ENCODE measurements at regions not wholly inside any gene's neighbourhood (a gene's known extent, or its start where the extent isn't known, plus 50 kb on each side); places are given as distances from the start of the nearest gene placed in this dataset.

- no peak overlapping the region for H3K4me3 ChIP-seq (ENCODE audit: low read length)
- H3K9me3 ChIP-seq (ENCODE audit: low read length): no peaks in the 10 kb centered on the region
- no peak for ATAC-seq
- ChIA-PET POLR2A (ENCODE audit: unreplicated experiment) (no interaction called here), CTCF (no interaction called here)
- TF ChIP-seq CTCF (conservative IDR thresholded peaks at IDR 0.05; ENCODE audit: low read depth, low read length) (no peak), EZH2 (IDR thresholded peaks at IDR 0.05; ENCODE audit: low read length, unreplicated experiment) (no peak), EZH2phosphoT487 (IDR thresholded peaks at IDR 0.05; ENCODE audit: borderline replicate concordance, low read length) (no peak)
- no peaks in the 10 kb centered on the region for H3K9me2 ChIP-seq (replicated peaks; ENCODE audit: low read length)
- H3K27me3 ChIP-seq (ENCODE audit: low read length): no peaks in the 10 kb centered on the region
- no TSS peak for BruUV-seq (replicated peaks)
- no peaks in the 10 kb centered on the region for H3F3A ChIP-seq (ENCODE audit: low read length, unreplicated experiment)
- no peak overlapping the region for H3K9ac ChIP-seq (ENCODE audit: low read length)
- no peak for DNase-seq
- no peaks in the 10 kb centered on the region for H3K79me2 ChIP-seq (ENCODE audit: low read length)
- H3K4me1 ChIP-seq (ENCODE audit: insufficient read depth, low read length): peaks cover 3% of the 10 kb centered on the region; the same call in 1 of the 2 replicates
- intact Hi-C loops (cut with micrococcal nuclease): no loop called here
- no peaks in the 10 kb centered on the region for H3K36me3 ChIP-seq (ENCODE audit: low read depth, low read length)
- no peak overlapping the region for H3K4me2 ChIP-seq (ENCODE audit: low read length)
- no peak overlapping the region for H3K27ac ChIP-seq (ENCODE audit: low read length)
- no peak overlapping the region for H2AFZ ChIP-seq (ENCODE audit: low read length)
- no peaks in the 10 kb centered on the region for H4K20me1 ChIP-seq (ENCODE audit: low read length)
Observed at GRCh38 chr3:161602475-161602874, 105.9 kb downstream of the OTOL1 start.

- H3K27ac ChIP-seq (ENCODE audit: low read length): no peak overlapping the region
- no peaks in the 10 kb centered on the region for H4K20me1 ChIP-seq (ENCODE audit: low read length)
- CTCF ChIA-PET: no interaction called here
- H3K9ac ChIP-seq (ENCODE audit: low read length): no peak overlapping the region
- POLR2A ChIA-PET (ENCODE audit: unreplicated experiment): no interaction called here
- TF ChIP-seq CTCF (conservative IDR thresholded peaks at IDR 0.05; ENCODE audit: low read depth, low read length) (no peak), EZH2 (IDR thresholded peaks at IDR 0.05; ENCODE audit: low read length, unreplicated experiment) (no peak)
- BruUV-seq (replicated peaks): no TSS peak
- H3K4me2 ChIP-seq (ENCODE audit: low read length): no peak overlapping the region
- H3K36me3 ChIP-seq (ENCODE audit: low read depth, low read length): no peaks in the 10 kb centered on the region
- H3K9me2 ChIP-seq (replicated peaks; ENCODE audit: low read length): no peaks in the 10 kb centered on the region
- no peaks in the 10 kb centered on the region for H3F3A ChIP-seq (ENCODE audit: low read length, unreplicated experiment)
- H3K4me1 ChIP-seq (ENCODE audit: insufficient read depth, low read length): peaks cover 3% of the 10 kb centered on the region; the same call in 1 of the 2 replicates
- no peaks in the 10 kb centered on the region for H3K9me3 ChIP-seq (ENCODE audit: low read length)
- no peaks in the 10 kb centered on the region for H3K79me2 ChIP-seq (ENCODE audit: low read length)
- DNase-seq (no peak), ATAC-seq (no peak)
- H2AFZ ChIP-seq (ENCODE audit: low read length): no peak overlapping the region
- H3K4me3 ChIP-seq (ENCODE audit: low read length): no peak overlapping the region
- intact Hi-C loops (cut with micrococcal nuclease): no loop called here
- H3K27me3 ChIP-seq (ENCODE audit: low read length): no peaks in the 10 kb centered on the region
Observed at GRCh38 chr3:161602918-161603317, 106.3 kb downstream of the OTOL1 start.

- intact Hi-C loops (cut with micrococcal nuclease): loop anchor here (1.0 kb wide), 1 partner anchor 30 kb away; no protein-coding TSS in a partner anchor
- Histone ChIP-seq H3K27ac (ENCODE audit: low read length) (no peak overlapping the region), H2AFZ (ENCODE audit: low read length) (no peak overlapping the region), H3K36me3 (ENCODE audit: low read depth, low read length) (no peaks in the 10 kb centered on the region), H3K4me3 (ENCODE audit: low read length) (no peak overlapping the region), H4K20me1 (ENCODE audit: low read length) (no peaks in the 10 kb centered on the region), H3K9me2 (replicated peaks; ENCODE audit: low read length) (no peaks in the 10 kb centered on the region), H3F3A (ENCODE audit: low read length, unreplicated experiment) (no peaks in the 10 kb centered on the region), H3K4me2 (ENCODE audit: low read length) (no peak overlapping the region), H3K9ac (ENCODE audit: low read length) (no peak overlapping the region), H3K79me2 (ENCODE audit: low read length) (no peaks in the 10 kb centered on the region), H3K9me3 (ENCODE audit: low read length) (no peaks in the 10 kb centered on the region), H3K27me3 (ENCODE audit: low read length) (no peaks in the 10 kb centered on the region), H3K4me1 (ENCODE audit: insufficient read depth, low read length) (peaks cover 3% of the 10 kb centered on the region; the same call in 1 of the 2 replicates)
- peak; percentile 40 for DNase-seq
- no TSS peak for BruUV-seq (replicated peaks)
- TF ChIP-seq CTCF (conservative IDR thresholded peaks at IDR 0.05; ENCODE audit: low read depth, low read length) (no peak), EZH2phosphoT487 (IDR thresholded peaks at IDR 0.05; ENCODE audit: borderline replicate concordance, low read length) (no peak)
- ChIA-PET POLR2A (ENCODE audit: unreplicated experiment) (no interaction called here), CTCF (no interaction called here)
- peak; percentile 79 for ATAC-seq
Observed at GRCh38 chr3:161607056-161607455, 110.4 kb downstream of the OTOL1 start.
